ENCODE measurements at regions not wholly inside any gene's neighbourhood (a gene's known extent, or its start where the extent isn't known, plus 50 kb on each side); places are given as distances from the start of the nearest gene placed in this dataset.

GRCh38 chr11:119786431-119787073, 57.6 kb upstream of the NECTIN1 start:
- Mint-ChIP-seq H3K4me1 (ENCODE audit: low read depth) (no peaks in the 10 kb centered on the region), H3K27me3 (peaks cover 47% of the 10 kb centered on the region), H3K4me3 (no peak overlapping the region), H3K36me3 (ENCODE audit: low read depth) (no peaks in the 10 kb centered on the region), H3K27ac (no peak overlapping the region), H3K9me3 (no peaks in the 10 kb centered on the region)
- DNase-seq, result no peak

DNA sequence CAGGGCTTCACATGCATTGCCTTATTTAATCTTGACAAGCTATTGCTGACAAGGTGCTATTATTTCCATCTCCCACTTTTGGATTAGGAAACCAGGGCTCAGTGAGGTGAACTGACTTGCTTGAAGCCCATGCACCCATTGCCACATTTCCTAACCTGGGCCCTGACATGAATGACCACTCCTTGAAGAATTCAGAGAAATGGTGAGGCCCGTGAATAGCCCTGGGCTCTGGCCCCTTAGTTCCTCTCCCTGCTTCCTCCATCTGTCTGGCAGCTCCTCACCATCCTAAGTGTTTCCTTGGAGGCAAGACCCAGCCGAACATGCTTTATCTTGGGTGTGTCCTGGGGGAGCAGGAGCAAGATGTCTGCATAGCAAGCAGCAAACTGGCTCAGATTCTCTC, 56.1 kb upstream of the NECTIN1 start:
- Mint-ChIP-seq H3K36me3 (ENCODE audit: low read depth) (no peaks in the 10 kb centered on the region), H3K27ac (no peak overlapping the region), H3K4me1 (ENCODE audit: low read depth) (no peaks in the 10 kb centered on the region), H3K4me3 (no peak overlapping the region), H3K9me3 (no peaks in the 10 kb centered on the region), H3K27me3 (peaks cover 40% of the 10 kb centered on the region)
- DNase-seq, result no peak

GRCh38 chr11:119784421-119784820, 55.4 kb upstream of the NECTIN1 start:
- no peak overlapping the region for H3K27ac Mint-ChIP-seq
- H3K36me3 Mint-ChIP-seq (ENCODE audit: low read depth), result no peaks in the 10 kb centered on the region
- H3K27me3 Mint-ChIP-seq, result peaks cover 34% of the 10 kb centered on the region
- no peak overlapping the region for H3K4me3 Mint-ChIP-seq
- no peaks in the 10 kb centered on the region for H3K4me1 Mint-ChIP-seq (ENCODE audit: low read depth)
- DNase-seq, result no peak
- H3K9me3 Mint-ChIP-seq, result no peaks in the 10 kb centered on the region

DNA sequence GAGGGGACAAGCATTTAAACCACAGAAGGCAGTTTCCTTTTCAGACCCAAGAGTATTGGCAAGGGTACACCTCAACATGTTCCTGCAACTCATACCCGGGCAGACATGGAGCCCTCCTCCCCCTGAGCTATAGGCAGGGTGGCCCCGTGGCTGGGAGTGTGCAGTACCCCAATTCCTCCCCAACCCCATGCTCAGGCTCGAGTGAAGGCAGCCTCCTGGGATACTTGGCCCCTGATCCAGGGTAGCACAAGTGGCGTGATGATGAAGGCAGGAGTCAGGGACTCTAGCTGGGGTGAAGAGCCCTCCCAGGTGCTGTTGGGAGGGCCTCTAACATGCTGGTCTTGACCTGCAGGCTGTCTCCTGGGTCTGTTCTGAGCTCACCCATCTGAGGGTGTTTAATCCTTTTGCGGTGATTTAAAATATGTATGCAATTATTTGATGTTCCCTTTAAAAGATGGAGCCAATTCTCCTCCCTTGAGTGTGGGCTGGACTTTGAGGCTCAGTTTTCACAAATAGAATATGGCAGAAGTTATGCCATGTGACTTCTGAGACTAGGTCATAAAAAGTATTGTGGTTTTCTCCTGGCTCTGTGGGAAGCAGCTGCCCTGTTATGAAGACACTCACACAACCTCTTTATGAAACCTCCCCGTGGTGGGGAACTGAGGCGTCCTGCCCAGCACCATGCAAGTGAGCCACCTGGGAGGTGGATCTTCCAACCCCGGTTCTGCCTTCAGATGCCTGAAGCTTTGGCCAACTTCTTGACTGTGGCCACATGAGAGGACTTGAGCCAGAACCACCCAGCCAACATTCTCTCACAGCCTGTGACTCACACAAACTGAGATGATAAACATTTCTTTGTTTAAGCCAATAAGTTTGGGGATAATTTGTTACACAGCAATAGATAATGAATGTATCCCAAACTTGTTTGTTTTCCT, 54.7 kb upstream of the NECTIN1 start:
- no peak overlapping the region for H3K4me3 Mint-ChIP-seq
- H3K27ac Mint-ChIP-seq, result no peak overlapping the region
- H3K27me3 Mint-ChIP-seq, result peaks cover 30% of the 10 kb centered on the region
- no peak for DNase-seq
- no peaks in the 10 kb centered on the region for H3K36me3 Mint-ChIP-seq (ENCODE audit: low read depth)
- H3K4me1 Mint-ChIP-seq (ENCODE audit: low read depth), result no peaks in the 10 kb centered on the region
- H3K9me3 Mint-ChIP-seq, result no peaks in the 10 kb centered on the region

GRCh38 chr11:119782739-119783072, 53.7 kb upstream of the NECTIN1 start:
- H3K27me3 Mint-ChIP-seq, result peaks cover 25% of the 10 kb centered on the region
- DNase-seq, result no peak
- H3K36me3 Mint-ChIP-seq (ENCODE audit: low read depth), result no peaks in the 10 kb centered on the region
- no peaks in the 10 kb centered on the region for H3K4me1 Mint-ChIP-seq (ENCODE audit: low read depth)
- no peak overlapping the region for H3K4me3 Mint-ChIP-seq
- H3K27ac Mint-ChIP-seq, result no peak overlapping the region
- no peaks in the 10 kb centered on the region for H3K9me3 Mint-ChIP-seq

- H3K27me3 Mint-ChIP-seq, result peaks cover 23% of the 10 kb centered on the region
- H3K4me1 Mint-ChIP-seq (ENCODE audit: low read depth), result no peaks in the 10 kb centered on the region
- no peaks in the 10 kb centered on the region for H3K36me3 Mint-ChIP-seq (ENCODE audit: low read depth)
- H3K27ac Mint-ChIP-seq, result no peak overlapping the region
- H3K9me3 Mint-ChIP-seq, result no peaks in the 10 kb centered on the region
- DNase-seq, result no peak
- no peak overlapping the region for H3K4me3 Mint-ChIP-seq
Measured at GRCh38 chr11:119782006-119782738, 53.2 kb upstream of the NECTIN1 start.

DNA sequence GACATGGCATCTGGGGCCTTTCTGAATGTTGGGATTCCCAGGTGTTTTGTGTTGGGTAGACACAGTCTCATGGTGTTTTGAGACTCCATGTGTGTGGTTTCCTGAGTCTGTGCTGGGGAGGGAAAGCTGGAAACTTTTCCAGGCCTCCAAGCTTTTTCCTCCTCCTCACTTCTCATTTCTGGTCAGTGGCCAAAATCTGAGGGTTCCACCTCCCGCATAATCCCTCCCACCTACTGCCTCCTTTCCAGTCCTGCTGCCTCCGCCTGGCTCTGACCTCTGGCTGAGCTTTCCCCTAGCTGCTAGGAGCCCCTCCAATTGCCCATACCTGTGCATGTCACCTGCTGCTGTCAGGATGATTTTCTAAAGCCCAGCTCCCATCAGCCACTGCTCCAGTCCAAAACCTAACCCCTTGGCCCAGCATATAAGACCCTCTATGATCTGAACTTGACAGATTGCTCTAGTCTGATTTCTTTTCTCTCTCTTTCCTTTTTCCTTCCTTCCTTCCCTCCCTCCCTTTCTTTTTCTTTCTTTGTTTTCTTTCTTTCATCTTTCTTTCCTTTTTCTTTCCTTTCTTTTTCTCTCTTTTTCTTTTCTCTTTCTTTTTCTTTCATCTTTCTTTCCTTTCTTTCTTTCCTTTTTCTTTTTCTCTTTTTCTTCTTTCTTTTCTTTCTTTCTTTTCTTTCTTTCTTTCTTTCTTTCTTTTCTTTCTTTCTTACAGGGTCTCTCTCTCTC, 51.4 kb upstream of the NECTIN1 start:
- Mint-ChIP-seq H3K9me3 (no peaks in the 10 kb centered on the region), H3K27ac (no peak overlapping the region), H3K36me3 (ENCODE audit: low read depth) (no peaks in the 10 kb centered on the region), H3K27me3 (peaks cover 26% of the 10 kb centered on the region), H3K4me3 (no peak overlapping the region), H3K4me1 (ENCODE audit: low read depth) (no peaks in the 10 kb centered on the region)
- no peak for DNase-seq

DNA sequence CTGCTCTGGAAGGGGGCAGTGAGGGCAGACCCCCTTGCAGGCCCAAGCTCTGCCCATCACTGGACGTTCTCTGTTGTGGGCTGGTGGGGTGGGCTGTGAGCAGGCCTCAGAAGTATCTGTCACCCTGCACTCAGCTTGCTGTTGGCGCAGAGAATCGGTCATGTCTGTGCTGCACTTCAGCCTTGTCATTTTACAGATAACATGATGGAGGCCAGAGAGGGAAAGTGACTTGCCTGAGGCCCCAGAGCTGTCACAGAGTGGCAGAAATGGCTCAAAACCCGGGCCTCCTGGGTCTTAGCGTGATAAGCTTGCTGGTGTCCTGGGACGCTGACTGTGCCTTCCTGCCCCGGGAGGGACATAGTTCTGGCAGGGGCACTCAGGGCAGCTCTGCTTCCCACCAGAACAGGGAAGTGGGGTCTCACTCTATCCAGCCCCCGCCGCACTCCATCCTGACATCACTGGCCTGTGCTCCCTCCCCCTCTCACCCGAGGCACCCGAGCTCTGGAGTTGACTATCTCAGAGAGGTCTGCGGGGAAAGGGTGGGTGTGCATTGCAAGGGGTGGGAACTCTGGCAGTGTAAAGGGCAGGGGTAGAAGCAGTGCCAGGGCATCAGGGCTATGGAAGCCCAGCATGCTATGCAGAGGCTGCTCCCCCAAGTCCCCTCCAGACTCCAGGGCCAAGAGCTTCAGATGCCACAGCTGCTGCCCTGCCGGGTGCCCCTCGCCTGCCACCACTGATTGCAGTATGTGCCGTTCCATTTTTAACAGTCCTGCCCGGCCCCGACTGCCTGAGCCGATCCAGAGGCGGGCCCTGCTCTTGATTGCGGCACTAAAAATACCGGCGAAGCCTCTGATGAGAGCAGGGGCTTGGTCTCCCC, 50.4 kb upstream of the NECTIN1 start:
- no peak for DNase-seq
- Mint-ChIP-seq H3K27ac (no peak overlapping the region), H3K4me3 (no peak overlapping the region), H3K4me1 (ENCODE audit: low read depth) (no peaks in the 10 kb centered on the region), H3K9me3 (no peaks in the 10 kb centered on the region), H3K27me3 (peaks cover 29% of the 10 kb centered on the region), H3K36me3 (ENCODE audit: low read depth) (no peaks in the 10 kb centered on the region)

Data from activated T-cell treated with anti-CD3 and anti-CD28 coated beads, Interleukin-2, amount 50 U/mL, for 24 hours (primary cell).